Dermis microvascular lymphatic vessel endothelial cell (primary cell): ENCODE measurements at regions not wholly inside any gene's neighbourhood (a gene's known extent, or its start where the extent isn't known, plus 50 kb on each side); places are given as distances from the start of the nearest gene placed in this dataset.
"Not testable (repeated sequence)": the region's sequence is repeated elsewhere in the genome, so short reads cannot be mapped to it uniquely, and the experiment has no call there.

Source experiments
- DNase-seq, 2 donors: peaks; one replicate each; pipeline versions ENCODE4 v3.0.0 to v3.0.0-alpha.2; 2010; ENCODE audit warnings: low read depth in 2 of 2

- no peak for DNase-seq
Measured at GRCh38 chr6:33895988-33896387, 92.2 kb upstream of the MLN start.

GRCh38 chr6:33895296-33895695 lies 91.5 kb upstream of the MLN start:
- DNase-seq, result no peak

DNA sequence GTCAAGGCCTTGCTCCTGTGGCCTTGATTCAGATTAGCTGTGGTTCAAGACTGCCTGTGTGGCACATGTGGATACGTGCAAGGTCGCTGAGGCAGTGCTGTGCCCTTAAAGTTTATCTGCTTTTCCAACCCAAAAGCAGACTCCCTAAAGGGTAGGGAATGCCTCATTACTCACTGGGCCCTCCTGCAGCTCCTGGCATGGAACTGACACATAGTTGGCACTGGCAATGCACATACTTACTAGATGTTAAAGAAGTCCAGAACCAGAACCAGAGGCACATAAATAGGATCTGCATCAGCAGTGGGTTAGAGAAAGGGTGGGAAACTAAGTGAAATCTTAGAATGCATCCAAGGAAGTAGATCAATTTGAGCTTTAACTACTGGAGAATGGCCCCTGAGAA lies 90.6 kb upstream of the MLN start:
- DNase-seq, result no peak

DNA sequence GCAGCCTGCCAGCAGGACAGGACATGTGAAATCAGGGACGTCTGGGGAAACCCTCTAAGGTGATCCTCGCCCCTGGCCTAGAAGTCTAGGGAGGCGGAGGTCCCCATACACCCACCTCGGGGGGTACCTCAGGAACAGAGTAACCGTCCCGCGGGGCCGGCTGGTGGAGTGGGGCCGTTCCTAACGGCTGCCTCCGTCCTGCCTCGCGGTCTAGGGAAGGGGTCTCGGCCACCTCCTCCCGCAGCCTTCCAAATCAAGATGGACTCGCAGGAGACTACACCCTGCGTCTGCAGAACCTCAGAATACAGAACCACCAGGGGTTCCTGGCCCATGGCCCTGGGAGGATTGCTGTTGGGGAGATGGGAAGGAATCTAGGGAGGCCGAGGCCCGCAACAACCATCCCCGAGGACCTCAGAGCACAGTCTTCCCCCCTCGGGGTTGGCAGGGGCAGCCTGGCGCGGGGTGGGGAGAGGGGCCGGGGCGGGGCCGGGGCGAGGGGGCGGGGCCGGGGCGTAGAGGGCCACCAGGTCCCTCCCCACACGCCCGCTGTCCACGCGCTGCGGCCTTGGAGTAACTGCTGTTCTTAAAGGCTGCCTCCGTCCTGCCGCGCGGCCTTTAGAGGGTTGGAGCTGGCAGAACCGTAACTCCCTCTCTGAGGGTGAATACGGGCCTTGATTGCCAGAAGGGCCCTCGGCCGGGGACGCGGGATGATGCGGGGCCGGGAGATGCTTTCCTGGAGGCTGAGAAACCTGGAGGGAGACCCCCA lies 89.0 kb upstream of the MLN start:
- no peak for DNase-seq

- no peak for DNase-seq
Measured at GRCh38 chr6:33888664-33889200, 84.9 kb upstream of the MLN start.

GRCh38 chr6:33888183-33888582 lies 84.4 kb upstream of the MLN start:
- no peak for DNase-seq

- DNase-seq, result peak; percentile 52 to 69
Measured at GRCh38 chr6:33886673-33887144, 82.9 kb upstream of the MLN start.

GRCh38 chr6:33885132-33886057 lies 81.6 kb upstream of the MLN start:
- DNase-seq, result peak in 1 of 2 donors; percentile 15

DNA sequence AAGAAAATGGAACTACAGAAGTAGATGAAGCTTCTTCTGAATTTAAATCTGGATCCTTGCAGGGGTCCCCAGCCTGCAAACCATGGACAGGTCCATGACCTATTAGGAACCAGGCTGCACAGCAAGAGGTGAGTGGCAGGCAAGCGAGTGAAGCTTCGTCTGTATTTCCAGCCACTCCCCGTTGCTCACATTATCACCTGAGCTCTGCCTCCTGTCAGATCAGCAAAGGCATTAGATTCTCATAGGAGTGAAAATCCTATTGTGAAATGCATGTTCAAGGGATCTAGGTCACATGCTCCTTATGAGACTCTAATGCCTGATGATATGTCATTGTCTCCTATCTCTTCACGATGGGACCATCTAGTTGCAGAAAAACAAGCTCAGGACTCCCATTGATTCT lies 79.8 kb upstream of the MLN start:
- DNase-seq, result not testable (repeated sequence)

- DNase-seq, result no peak
Measured at GRCh38 chr6:33882154-33882553, 78.4 kb upstream of the MLN start.

GRCh38 chr6:33880766-33881165 lies 77.0 kb upstream of the MLN start:
- no peak for DNase-seq

DNA sequence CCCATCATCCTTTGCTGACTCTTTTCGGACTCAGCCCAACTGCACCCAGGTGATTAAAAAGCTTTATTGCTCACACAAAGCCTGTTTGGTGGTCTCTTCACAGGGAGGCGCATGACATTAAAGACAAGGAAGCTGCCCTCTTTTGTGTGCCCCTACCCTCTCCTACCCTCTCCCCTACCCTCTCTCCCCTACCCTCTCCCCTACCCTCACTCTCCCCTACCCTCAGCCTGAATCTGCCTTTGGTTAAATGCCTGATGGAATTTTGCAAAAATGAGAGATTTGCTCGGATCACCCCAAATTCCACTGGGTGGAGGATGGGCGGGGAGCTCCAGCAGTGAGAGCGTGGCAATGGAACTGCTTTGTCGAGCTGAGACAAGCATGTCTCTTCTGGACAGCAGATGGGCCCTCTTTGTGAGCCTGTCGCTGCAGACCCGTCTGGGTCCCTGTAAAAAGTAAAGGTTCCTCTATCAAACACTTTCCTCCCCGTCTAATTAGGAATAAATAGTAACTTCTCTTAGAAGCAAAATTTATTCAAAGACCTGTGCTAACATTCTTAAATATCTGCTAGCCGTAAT lies 76.4 kb upstream of the MLN start:
- no peak for DNase-seq

DNA sequence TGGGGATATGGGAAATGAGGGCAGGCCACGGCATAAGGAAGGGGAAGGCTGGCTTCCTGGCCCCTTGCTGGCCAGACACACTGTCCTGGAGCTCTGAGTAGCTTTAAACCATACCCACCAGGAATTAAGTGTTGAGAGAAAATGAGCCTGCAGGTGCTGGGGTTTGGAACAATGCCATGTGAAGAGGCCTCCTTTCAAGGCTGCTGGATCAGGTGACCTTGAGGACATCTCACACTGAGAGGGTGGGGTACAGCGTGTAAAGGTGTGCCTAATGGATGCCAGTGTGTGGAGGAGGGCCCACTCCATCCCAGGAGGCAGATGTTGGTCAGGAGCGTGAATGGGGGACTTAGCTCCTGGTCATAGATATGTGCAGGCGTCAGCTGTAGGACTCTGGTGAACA lies 74.8 kb upstream of the MLN start:
- no peak for DNase-seq

DNA sequence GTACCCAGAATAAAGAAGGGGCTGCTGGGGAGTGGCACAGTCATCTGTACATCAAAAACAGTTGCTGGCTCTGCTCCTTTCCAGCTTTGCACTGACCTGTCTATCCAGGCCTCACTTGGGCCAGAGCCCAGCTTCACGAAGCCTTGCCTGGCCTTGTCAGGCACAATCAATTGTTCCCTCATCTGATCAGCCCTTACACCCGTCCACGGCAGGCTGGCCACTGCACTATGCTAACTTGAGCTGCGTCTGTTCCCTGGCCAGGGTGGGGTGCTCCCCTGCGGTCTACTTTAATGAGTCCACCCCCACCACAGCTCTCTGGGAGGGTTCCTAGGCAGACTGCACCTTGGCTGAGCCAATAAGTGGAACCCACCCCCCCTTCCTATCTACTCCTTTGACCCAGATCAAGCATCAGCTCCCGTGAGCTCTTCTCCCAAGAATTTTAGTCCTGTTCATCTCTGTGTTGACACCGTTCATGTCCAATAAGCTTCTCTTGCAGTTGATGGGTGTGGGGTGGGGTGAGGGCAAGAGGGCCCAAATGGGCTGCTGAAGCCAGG lies 74.3 kb upstream of the MLN start:
- no peak for DNase-seq

GRCh38 chr6:33875696-33876095 lies 71.9 kb upstream of the MLN start:
- DNase-seq, result no peak

DNA sequence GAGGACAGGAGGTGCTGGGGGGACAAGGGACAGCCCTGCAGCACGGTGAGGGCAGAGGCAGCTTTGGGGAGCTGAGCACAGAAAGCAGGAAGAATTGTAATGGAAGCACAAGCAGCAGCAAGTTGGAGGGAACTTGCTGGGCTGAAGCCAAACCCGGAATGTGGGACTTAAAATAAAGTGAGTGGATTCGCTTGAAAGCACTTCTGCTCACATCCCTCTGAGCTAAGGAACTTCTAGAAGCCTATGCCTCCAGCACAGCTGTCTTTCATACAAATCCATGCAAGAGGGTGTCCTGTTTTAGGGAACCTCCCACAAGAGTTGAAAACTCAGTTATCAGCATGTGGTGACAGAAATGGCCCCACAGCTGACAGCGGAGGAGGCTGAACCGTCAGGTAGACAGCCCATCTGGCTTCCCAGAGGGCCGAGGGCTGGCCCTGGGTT lies 71.4 kb upstream of the MLN start:
- DNase-seq, result no peak

GRCh38 chr6:33874136-33874760 lies 70.4 kb upstream of the MLN start:
- DNase-seq, result no peak

DNA sequence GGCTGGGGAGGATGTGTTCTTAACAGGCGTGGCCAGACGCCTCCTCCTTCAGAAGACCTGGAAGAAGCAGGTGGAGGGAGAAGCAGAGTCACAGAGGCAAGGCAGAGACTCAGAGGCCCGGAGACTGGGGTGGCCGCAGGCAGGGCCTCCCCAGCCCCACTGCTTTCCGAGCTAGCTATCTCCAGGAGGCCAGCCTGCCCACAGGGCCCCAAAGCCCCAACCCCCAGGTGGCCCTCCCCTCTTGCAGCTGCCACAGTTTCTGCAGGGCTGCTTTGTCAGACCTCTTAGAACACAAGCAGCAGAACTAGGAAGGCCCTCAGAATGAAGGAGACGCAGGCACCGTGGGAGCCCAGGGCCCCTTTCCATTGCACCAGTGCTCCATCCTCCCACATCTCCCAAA lies 69.0 kb upstream of the MLN start:
- DNase-seq, result no peak

DNA sequence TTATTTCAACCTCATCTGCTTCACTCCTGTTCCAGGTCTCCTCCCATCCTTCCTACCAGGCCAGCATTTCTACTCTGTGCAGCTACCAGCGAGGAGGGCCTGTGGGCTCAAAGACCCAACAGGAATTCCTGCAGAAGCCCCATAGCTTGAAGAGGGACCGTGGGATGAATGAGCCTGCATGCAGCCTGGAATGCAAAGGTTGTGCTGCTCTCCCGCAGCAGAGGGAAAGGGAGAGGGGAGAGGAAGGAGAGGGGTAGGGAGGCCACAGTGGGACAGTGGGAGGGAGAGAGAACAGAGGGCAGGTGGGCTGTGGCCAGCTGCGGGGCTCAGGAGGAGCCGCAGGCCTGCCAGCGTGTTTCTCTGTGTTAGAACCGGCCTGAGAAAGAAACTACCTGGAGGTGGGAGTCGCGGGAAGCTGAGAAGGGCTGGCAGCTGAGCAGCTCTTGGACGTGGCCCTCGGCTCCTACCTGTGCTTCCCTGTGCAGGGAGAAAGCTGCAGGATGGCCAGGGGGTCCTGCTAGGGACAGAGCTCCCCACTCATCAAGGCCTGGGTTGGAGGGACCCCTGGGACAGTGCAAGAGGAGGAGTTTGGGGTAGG lies 66.1 kb upstream of the MLN start:
- no peak for DNase-seq

- no peak for DNase-seq
Measured at GRCh38 chr6:33869121-33869520, 65.3 kb upstream of the MLN start.

- no peak for DNase-seq
Measured at GRCh38 chr6:33868141-33868540, 64.3 kb upstream of the MLN start.
